ENCODE measurements at regions not wholly inside any gene's neighbourhood (a gene's known extent, or its start where the extent isn't known, plus 50 kb on each side); places are given as distances from the start of the nearest gene placed in this dataset.

DNA sequence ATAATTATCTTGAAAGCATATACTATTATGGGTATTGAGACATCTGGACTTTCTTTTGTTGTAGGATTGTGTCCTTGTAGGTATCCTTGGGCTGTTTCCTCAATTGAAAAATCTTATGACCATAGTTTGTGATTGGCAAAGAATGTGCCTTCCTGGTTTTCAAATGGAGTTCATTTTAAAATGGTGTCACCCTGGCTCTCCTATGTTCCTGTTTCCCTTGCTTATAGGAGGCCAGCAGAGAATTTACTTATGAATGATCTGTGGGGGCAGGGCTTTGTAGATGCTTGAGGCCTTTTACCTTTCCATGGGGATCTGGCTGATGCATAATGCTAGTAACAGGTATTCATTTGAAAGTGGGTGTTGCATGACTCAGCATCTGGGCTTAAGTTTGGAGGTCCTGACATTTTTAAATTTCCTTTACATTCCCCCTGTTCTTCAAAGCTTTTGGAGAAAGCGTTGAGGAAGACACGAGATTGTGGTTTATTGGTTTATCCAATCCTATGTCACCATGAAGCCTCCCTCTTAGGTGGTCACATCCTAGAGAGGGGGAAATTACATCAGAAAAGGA is 135.0 kb upstream of the PROKR2 start:
- TF ChIP-seq CTCF (conservative IDR thresholded peaks at IDR 0.05; ENCODE audit: low read length): no peak
- no peak for TF ChIP-seq EZH2phosphoT487 (IDR thresholded peaks at IDR 0.05; ENCODE audit: borderline replicate concordance)
